ENCODE measurements at regions not wholly inside any gene's neighbourhood (a gene's known extent, or its start where the extent isn't known, plus 50 kb on each side); places are given as distances from the start of the nearest gene placed in this dataset.

DNA sequence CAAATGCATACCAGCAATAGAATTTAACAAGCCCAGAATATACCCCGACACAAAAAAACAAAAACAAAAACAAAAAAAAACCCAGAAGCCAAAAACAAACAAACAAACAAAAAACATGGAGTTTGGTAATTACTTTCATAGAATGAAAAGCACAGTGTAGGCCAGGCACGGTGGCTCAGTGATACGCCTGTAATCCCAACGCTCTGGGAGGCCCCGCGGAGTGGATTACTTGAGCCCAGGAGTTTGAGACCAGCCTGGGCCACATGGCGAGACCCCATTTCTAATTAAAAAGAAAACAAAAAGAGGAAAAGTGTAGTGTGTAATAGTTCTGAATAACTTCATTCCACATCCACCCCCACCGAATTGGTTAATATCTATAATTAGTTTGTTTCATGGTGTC, 1265.7 kb downstream of the NCAM2 start:
- no peak for TF ChIP-seq CTCF (IDR thresholded peaks at IDR 0.05; ENCODE audit: low read depth, low read length)
- TF ChIP-seq EZH2phosphoT487 (IDR thresholded peaks at IDR 0.05; ENCODE audit: low read depth): no peak

Data from OCI-LY3 (cell line).